ENCODE measurements at regions not wholly inside any gene's neighbourhood (a gene's known extent, or its start where the extent isn't known, plus 50 kb on each side); places are given as distances from the start of the nearest gene placed in this dataset.

GRCh38 chr9:81137976-81138568 lies 551.3 kb downstream of the TLE1 start:
- Histone ChIP-seq H3K27me3 (ENCODE audit: insufficient read depth, low read length) (no peaks in the 10 kb centered on the region), H3K18ac (ENCODE audit: insufficient read length, low read depth, low read length) (no peak overlapping the region), H4K5ac (ENCODE audit: insufficient read length, low read depth, low read length) (no peak overlapping the region), H3K23ac (ENCODE audit: insufficient read length, low read depth, low read length) (no peak overlapping the region), H3K79me1 (ENCODE audit: insufficient read depth, low read depth, low read length, poor library complexity, severe bottlenecking) (no peaks in the 10 kb centered on the region), H4K20me1 (ENCODE audit: control insufficient read depth, insufficient read depth, insufficient read length) (no peaks in the 10 kb centered on the region), H3K9ac (ENCODE audit: extremely low read depth, insufficient read length, low read length) (no peak overlapping the region), H3K4me2 (ENCODE audit: insufficient read depth, insufficient read length, low read length) (no peak overlapping the region), H2AK5ac (ENCODE audit: insufficient read length, low read length) (no peak overlapping the region), H3K14ac (ENCODE audit: insufficient read depth, low read length) (no peak overlapping the region), H3K23me2 (ENCODE audit: insufficient read length, low read depth, low read length, poor library complexity, severe bottlenecking) (no peaks in the 10 kb centered on the region), H4K8ac (replicated peaks; ENCODE audit: insufficient read length, low read depth, low read length) (no peak overlapping the region), H2BK15ac (ENCODE audit: low read depth, low read length) (no peak overlapping the region), H3K4ac (ENCODE audit: low read depth, low read length) (no peak overlapping the region), H3K9me3 (ENCODE audit: control insufficient read depth, low read depth, low read length) (no peaks in the 10 kb centered on the region), H3K56ac (ENCODE audit: insufficient read length, low read depth, low read length) (no peak overlapping the region), H3K79me2 (ENCODE audit: insufficient read depth, low read length) (no peaks in the 10 kb centered on the region), H4K91ac (ENCODE audit: insufficient read length, low read depth, low read length) (no peak overlapping the region), H2AFZ (ENCODE audit: low read length) (no peak overlapping the region), H3K27ac (ENCODE audit: insufficient read length, low read depth, low read length) (no peak overlapping the region), H2BK5ac (ENCODE audit: insufficient read length, low read length) (no peak overlapping the region), H2BK120ac (ENCODE audit: low read depth, low read length, poor library complexity, severe bottlenecking) (no peak overlapping the region), H2BK12ac (ENCODE audit: insufficient read length, low read depth, low read length) (no peak overlapping the region), H3T11ph (ENCODE audit: low read length) (no peak overlapping the region), H3K4me1 (ENCODE audit: insufficient read depth, low read length) (no peaks in the 10 kb centered on the region), H2BK20ac (ENCODE audit: low read depth, low read length, poor library complexity, severe bottlenecking) (no peak overlapping the region)
- no CpG with 5 or more reads among the region's 2 CpGs for WGBS (ENCODE audit: extremely low coverage, insufficient read length, low lambda C conversion rate)
- Mint-ChIP-seq H3K27ac (no peak overlapping the region), H3K9me3 (peaks cover 0 to 6% of the 10 kb centered on the region in 2 experiments; a peak in 2 of 5 replicates), H3K4me1 (peaks cover 21 to 22% of the 10 kb centered on the region in 2 experiments), H3K4me3 (no peak overlapping the region), H3K36me3 (ENCODE audit: insufficient read depth in 1 of 3, low read depth in 3 of 3) (no peaks in the 10 kb centered on the region), H3K27me3 (ENCODE audit: low read depth) (no peaks in the 10 kb centered on the region)
- DNase-seq: no peak
- TF ChIP-seq, protein P1, sequence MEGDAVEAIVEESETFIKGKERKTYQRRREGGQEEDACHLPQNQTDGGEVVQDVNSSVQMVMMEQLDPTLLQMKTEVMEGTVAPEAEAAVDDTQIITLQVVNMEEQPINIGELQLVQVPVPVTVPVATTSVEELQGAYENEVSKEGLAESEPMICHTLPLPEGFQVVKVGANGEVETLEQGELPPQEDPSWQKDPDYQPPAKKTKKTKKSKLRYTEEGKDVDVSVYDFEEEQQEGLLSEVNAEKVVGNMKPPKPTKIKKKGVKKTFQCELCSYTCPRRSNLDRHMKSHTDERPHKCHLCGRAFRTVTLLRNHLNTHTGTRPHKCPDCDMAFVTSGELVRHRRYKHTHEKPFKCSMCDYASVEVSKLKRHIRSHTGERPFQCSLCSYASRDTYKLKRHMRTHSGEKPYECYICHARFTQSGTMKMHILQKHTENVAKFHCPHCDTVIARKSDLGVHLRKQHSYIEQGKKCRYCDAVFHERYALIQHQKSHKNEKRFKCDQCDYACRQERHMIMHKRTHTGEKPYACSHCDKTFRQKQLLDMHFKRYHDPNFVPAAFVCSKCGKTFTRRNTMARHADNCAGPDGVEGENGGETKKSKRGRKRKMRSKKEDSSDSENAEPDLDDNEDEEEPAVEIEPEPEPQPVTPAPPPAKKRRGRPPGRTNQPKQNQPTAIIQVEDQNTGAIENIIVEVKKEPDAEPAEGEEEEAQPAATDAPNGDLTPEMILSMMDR (conservative IDR thresholded peaks at IDR 0.05): no peak

Data from H9 (cell line).